Left colon (tissue), 2 donors: ENCODE measurements at regions not wholly inside any gene's neighbourhood (a gene's known extent, or its start where the extent isn't known, plus 50 kb on each side); places are given as distances from the start of the nearest gene placed in this dataset.

Experiments
- ATAC-seq: fragments of 200-7000 bp; cut with Tn5 transposase; one replicate; pipeline ENCODE4 v1.9.1; 2020; ENCODE audit warnings: mild to moderate bottlenecking, moderate library complexity
- DNase-seq, 2 donors: peaks; one replicate each; pipeline ENCODE4 v3.0.0-alpha.2; 2020
- intact Hi-C, 2 donors: fragments of 100-400 bp; cut with DNase I in 1 of 2; cut with micrococcal nuclease in 1 of 2; formaldehyde crosslinking; loops; one replicate each; pipeline versions ENCODE4 v1.11.2 to v1.14.0; 2022; cut with DNase I, micrococcal nuclease
- donor health status: DM: no; HTN: no; CAD: no.
- donor health status: DM: yes; HTN: yes; CAD: no.

- ATAC-seq (no peak), DNase-seq (no peak)
- intact Hi-C loops, result no loop called here
Measured at GRCh38 chr21:36646645-36647044, 52.3 kb upstream of the SIM2 start.

- intact Hi-C loops, result no loop called here
- DNase-seq (no peak), ATAC-seq (no peak)
Measured at GRCh38 chr21:36647279-36648093, 51.4 kb upstream of the SIM2 start.
